NOMO-1 (cell line): ENCODE measurements at regions not wholly inside any gene's neighbourhood (a gene's known extent, or its start where the extent isn't known, plus 50 kb on each side); places are given as distances from the start of the nearest gene placed in this dataset.

Source experiments
- DNase-seq, 2 experiments: peaks; one replicate each; lab custom pipeline; 2025; ENCODE audit not compliant: unreplicated experiment in 2 of 2; lab: John Stamatoyannopoulos, UW

DNA sequence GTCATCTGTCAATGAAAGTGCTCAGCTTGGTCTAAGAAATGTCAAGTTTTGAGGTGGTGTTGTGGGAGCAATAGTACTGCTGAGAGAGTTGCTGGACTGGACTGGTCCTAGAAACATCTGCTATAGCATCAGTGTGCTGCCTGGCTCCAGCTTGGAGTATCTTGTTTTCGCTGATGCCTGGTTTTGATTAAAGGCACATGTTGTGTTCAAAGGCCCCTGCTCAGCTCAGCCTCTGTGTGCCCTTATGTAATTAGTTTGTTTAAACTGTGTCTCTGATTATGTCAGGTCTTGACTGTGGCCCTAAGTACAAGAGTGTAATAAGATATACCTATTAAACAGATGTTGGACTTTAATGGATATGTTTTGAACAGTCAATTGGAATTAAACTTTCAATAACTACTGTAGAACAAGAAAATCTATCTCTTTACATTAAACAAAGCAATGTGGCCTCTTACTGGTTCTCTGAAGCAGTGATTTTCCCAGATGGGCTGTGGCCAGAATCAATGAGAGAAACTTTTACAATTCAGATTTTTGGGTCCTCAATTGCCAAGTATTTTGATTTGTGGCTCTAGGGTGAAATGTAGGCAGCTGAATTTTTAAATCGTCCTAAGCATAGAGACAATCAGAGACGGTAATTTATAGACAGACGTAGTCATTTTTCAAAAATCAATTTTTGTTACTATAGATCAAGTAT, 668.2 kb downstream of the DHX35 start:
- no peak for DNase-seq

DNA sequence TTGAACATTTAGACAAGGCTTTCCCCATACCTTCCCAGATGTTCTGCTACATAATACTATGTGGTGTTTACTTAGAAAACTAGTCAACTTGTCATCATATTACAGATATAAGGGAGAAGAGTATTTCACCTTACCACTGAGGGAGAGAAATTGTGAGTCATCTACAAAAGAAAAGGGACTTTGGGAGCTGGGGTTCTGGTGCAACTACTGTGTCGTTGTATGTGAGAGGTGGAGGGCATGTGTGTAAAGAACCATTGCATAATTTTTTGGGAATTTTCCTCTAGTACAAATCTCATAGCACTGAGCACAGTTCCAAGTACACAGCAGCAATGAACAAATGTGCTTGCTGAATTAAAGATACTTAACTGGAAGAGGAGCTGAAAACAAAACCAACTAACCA, 665.6 kb downstream of the DHX35 start:
- no peak for DNase-seq

DNA sequence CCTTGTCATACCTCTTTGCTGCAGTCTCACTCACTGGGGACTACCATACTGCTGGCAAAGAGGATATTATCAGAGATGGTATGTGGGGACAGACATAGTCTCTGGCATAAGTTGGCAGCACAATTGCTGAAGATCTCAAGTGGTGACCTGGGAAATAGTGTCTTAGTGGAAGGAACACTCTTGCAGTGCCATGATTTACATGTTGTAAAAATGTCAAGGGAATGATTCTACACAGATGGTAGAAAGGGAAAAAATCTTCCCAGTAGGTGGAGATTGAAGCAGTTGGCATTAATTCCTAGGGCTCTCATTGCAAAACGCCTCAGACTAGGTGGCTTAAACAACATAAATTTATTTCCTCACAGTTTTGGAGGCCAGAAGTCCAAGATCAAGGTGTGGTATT, 662.2 kb downstream of the DHX35 start:
- no peak for DNase-seq

DNA sequence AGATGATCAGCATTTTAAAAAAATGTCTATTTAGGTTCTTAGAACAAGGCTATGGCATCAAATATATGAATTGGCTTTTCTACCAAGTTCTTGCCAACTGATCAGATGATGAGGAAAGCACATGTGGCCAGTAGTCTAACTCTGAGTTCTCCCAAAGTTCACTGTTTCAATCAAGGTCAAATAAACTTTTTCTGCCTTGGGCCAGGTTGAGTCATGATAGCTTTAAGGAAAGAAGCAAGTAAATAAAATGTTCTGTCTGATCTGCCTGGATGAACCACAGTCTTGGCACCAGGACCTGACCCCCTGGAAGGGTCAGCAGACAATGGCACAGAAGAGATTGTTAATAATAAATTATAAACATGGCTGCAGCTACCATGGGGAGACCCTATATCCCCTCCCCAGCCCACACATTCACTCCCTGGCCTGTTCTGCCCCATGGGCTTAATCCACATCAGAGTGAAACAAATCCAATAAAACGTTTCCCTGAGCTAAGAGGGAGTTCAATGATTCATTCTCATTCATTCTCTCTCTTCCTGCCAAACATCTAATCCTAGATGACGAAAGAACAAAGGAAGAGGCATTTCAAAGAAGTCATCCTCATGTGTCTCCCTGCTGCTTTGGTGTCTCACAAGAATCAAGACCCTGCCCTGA, 661.6 kb downstream of the DHX35 start:
- DNase-seq, result no peak

DNA sequence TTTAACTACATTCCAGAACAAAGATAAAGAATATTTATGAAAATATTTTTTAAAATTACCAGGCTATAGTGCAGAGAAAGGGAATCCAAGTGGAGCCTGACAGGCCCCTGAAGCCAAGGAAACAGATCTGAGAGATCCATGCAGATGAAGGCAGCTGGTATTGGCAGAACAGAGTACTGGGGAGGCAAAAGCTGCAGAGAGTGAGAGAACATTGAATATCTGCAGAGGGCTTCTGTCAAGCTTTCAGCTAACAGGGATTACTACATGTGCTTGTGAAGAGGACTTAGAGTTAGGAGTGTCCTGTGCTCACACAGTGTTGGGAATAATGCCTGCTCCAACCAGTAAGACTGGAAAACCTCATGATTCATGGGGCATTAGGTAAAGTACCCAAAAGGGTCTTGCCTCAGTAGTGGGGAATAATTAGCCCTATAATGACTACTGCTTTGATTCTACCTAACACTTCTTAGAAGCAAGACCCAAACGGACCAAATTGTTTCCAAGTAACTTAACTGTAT, 657.2 kb downstream of the DHX35 start:
- no peak for DNase-seq

DNA sequence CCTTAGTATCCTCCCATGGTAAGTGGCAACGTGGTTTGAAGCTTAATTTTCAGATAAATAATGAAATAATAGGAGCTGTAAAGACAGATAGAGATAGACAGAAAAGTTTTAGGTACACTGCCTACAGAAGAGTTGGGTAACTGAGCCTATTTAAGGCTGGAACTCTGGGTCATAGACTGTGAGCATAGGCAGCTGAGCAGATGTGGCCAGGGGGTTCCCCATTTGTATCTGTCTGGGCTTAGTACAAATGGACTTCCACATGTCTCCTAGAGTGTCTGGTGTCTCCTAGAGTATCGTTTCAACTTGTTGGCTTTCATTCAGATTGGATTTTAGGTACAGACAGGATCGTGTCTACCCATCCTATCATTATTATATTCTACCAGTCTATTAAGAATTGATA, 649.8 kb downstream of the DHX35 start:
- DNase-seq, result no peak

DNA sequence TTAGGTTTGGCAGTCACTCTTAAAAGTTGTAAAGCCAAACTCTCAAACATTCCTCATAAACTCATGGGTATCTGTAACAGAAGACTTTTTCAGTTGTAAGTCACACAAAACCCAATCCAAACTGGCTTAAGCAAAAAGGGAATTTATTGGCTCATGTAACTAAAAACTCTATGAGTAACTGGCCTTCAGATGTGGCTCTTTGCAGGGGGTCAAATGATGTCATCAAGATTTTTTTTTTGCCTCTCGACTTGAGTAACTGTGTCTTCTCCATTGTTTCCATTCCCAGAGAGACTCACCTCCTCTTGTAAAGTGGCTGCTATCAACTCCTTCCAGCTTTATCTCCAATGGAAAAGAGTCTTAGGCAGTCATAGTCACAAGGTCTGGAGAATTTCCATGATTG, 645.0 kb downstream of the DHX35 start:
- DNase-seq, result no peak

DNA sequence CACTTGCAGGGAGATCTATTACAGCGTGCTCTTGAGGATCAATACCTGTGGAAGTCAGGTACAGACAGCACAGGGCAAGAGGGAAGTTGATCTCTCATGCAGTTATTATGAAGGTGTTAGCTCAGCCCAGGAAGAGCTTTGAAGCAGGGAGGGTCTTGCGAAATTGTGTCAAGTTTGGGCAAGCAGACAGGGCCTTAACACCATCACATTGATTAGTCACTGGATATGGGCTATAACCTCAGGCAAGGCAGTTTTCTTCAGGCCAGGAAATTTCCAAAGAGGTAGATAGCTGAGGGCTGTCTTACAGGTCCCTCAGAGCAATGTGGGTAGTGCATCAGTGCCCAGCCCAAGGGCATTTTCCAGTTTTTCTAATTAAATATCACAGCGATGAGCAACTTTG, 643.8 kb downstream of the DHX35 start:
- no peak for DNase-seq

DNA sequence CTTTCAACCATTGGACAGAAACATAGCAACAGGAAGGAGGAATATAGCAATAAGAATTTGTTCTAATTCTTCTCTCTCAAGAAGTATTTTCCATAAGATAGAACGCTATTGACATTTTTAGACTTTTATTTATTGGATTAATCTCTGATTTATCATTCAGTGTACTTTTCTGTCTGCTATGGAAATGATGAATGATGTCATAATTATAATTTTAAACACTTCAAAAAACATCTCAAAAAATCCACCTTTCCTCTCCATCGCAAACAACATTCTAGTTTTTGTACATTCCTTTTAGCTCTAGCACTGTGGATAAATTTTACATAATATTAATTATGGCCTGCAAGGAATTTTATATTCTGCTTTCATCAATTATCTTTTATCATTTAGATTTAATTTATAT, 643.2 kb downstream of the DHX35 start:
- no peak for DNase-seq

DNA sequence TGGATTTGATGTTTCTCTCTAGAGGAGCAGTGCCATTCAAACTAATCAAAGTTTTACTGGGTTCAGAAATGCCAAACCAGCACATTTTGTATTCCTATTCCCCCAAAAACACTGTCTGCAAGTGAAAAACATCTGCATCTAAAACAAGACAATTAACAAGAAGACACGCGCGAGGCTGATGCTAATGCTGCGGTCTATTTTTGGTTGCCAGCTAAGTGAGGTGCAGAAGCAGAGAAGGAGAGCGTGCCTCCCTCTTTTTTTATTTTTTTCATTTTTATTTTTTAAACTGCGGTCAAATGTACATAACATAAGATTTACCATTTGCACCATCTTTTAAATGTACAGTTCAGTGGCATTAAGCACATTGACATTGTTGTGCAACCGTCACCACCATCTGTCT, 641.1 kb downstream of the DHX35 start:
- no peak for DNase-seq

DNA sequence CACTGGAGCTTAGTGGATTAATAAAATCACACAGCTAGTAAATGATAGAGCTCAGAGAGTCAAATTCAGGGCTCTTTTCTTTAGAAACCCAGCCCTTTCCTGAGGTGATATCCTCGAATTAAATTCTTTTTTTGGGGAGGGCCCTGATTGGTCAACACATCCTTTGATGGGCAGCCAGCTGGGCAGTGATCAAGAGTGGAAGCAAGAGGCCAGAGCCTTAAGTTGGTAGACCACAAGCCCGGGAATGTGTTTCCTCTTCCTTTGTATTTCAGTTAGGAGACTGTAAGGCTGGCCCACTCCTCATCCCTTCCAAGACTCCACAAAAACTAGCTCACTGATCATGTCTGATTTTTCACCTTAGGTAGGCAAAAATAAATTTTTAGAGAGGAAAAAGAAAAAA, 640.5 kb downstream of the DHX35 start:
- DNase-seq, result no peak

DNA sequence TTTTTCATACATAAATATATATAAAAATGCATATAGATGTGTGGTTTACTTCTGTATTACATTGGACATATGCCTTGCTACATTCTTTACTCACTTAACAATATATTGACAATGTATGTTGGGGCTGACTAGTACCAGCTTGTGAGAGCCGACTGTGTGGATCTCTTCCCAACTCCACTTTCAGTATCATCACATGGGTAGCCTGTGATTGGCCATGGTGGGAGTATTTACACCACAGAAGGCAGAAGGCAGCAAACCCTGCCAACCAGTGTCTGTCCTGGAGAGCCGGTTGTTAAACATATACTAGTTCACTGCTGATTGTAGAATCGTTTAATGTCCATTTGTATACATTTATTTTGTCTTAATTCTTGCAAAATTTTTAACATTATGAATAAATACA, 638.7 kb downstream of the DHX35 start:
- DNase-seq, result no peak

DNA sequence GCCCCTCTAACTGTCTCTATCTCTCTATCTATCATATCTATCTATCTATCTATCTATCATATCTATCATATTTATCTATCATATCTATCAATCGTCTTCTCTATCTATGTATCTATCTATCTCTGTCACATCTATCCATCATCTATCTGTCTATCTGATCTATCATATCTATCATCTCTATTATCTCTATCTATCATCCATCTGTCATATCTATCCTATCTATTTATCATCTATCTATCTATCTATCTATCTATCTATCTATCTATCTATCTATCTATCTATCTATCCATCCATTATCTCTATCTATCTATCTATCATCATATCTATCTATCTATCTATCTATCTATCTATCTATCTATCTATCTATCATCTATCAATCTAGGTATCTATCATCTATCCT, 638.0 kb downstream of the DHX35 start:
- DNase-seq, result no peak

DNA sequence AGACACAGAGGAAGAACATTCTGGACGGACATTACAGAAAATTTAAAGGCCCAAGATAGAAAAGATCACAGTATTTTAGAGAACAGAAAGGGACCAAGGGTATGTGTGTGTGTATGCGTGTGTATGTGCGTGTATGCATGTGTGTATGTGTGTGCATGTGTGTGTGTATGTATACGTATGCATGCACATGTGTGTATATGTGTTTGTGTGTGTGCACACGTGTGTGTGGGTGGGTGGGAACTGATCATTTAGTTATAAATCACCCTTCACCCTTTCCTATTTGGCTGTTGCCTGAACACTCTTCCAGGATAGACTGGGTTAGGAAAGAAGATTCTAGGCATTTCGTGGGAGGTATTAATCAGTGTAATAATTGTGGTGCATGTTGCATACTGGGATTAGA, 634.4 kb downstream of the DHX35 start:
- no peak for DNase-seq

DNA sequence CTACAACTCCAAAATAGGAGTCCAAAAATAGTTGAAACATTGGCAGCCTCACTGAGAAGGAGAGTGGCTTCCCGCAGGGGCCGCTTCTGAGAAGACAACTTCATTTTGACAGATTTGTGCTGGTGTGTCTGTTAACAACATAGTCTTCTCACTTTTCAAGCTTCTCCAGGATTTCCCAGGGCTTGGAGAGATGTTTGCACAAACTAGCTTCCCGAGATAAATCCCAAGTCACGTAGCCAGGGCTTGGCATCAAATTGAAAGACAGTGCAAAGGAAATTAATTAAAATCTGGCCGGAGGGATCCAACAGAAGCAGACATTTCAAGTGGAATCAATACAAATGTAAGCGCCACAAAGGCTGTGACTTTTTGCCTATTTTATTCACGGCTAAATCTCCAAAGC, 630.2 kb downstream of the DHX35 start:
- DNase-seq, result no peak

DNA sequence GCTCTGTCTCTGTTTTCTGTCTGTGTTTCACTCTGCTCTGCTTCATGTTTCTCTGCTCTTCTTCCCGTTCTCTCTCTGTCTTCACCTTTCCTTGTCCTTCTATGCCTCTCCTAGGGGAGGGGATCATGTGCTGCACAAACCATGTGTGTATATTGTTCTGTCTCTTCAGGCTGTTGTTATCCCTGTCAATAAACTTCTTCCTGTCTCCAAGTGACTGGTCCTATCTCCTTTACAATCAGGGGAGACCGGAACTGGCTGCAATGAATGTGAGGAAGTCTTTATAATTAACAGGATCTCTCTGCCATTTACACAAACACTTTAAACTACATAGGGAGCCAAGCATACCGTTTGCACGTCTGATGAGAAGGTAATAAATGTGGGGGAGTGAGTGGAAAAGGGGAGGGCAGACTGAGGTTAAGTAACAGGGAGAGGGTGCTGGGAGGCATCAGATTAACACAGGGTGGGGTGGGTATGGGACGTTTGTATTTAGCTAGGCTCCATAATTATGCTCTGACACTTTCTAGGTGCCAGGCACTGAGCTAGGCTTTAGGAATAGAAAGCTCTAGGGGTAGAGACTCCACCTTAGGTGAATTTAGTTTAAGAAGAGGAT, 626.1 kb downstream of the DHX35 start:
- DNase-seq, result no peak

DNA sequence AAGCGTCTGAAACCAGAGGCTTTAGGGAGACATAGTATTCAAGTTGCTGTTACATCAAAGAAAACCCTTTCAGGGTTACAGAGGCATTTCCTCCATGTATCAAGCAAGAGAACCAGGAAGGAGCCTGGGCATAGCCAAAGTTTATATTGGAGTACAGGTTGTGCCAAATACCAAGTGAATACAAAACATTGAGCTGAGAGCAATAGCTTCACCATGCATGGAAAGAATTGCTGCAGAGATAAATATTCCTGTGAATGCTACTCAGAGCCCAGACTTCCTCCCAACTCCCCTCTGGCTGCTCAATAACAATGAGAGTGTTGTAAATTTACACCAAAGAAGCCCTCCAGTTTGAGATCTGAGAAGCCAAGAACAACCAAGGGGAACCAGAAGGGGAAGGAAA, 618.9 kb downstream of the DHX35 start:
- no peak for DNase-seq

DNA sequence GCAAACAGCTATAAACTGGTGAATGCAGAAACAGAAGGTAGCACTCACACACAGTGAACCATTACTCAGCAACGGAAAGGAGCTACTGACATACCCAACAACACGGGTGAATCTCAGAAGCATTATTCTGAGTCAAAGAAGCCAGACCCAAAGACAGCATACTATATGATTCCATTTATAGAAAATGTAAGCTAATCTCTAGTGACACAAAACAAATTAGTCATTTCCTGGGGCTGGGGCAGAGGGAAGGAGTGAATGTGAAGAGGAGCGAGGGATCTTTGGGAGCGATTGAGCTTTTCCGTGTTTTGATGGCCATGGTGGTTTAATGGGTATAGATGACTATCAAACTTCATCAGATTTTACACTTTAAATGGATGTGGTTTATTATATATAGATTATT, 614.6 kb downstream of the DHX35 start:
- no peak for DNase-seq

DNA sequence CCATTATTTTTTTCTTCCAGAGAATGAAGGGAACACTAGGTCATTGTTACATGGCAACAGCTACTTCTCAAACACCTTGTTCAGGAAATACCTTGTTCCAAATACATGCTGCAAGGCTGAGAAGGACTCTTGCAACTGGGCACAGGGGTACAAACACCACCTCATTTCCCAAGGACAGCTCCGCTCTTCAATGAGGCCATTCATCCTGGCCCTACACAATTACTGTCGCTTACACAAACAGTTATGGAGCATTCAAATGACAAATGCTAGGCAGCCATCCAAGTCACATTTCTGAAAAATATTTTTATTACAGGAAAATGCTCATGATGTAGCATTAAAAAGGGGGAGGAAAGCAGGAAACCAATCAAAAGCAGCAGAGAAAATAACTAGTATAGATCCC, 611.9 kb downstream of the DHX35 start:
- no peak for DNase-seq

DNA sequence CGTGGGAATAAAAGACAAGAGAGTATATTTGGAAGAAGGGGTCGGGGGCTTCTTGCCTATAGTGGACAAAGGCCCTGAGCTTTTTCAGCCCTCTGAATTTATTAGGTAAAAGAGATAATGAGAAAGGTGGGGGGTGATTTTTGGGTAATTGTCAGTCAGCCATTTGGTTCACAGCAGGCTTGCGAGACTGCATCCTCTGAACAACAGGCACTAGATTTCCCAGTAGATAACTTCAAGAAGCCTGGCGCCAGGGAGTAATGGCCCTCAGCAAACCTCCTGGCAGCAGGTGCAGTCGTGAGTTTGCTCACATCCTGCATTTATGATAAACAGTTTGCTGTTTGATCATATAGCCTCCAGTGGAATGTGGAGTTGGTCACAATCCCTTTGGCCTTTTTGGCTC, 609.0 kb downstream of the DHX35 start:
- DNase-seq, result no peak

DNA sequence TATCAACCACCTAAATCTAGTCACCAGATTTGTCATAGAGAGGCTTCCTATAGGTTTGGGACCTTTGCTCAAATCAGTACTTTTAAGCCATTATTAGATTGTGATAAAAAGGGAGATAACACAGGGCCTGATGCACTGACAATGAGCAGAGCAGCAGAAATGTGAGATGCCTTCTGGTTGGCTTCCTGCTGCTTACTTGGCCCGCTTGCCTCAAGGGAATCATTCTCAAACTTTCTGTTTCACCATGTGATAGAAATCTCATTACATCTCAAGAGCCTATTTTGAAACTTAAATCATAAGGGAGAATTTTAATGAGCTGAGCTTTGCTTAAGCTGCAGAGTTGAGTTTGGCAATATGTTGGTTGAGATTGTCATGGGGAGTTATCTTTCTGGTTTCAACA, 606.0 kb downstream of the DHX35 start:
- DNase-seq, result no peak

DNA sequence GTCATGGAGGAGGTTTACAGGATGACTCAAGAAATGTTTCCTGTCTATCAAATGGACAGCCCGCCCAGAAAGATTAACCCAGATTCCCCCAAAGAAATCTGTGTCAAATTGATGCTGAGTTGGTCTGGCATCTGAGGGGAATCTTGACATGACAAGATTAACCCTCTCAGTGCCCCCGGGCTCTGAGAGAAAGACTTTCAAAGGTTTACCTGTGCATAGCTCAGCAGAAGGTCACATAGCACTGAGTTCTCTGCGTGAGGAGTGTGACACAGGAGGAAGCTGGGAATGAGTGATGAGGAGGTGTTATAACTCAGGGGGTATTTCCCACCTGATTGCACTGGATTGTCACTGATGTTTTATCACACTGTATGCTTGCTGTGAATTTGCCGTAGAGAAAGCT, 601.2 kb downstream of the DHX35 start:
- no peak for DNase-seq
